Ovary (tissue), 7 donors: ENCODE measurements at regions not wholly inside any gene's neighbourhood (a gene's known extent, or its start where the extent isn't known, plus 50 kb on each side); places are given as distances from the start of the nearest gene placed in this dataset.
A peak's percentile ranks its signal among the peaks of the same experiment; 100 is the strongest.

Experiments
- DNase-seq, 5 donors: peaks; one replicate each; pipeline ENCODE4 v3.0.0-alpha.2; 2019 to 2020
- H3K27ac ChIP-seq, 2 donors: fragments of 200-600 bp; one replicate each; pipeline versions ENCODE4 v1.5.1 to v1.8.0; 2019 to 2022
- H3K27me3 ChIP-seq: fragments of 200-600 bp; one replicate; pipeline ENCODE4 v1.8.0; 2022
- H3K36me3 ChIP-seq: fragments of 200-600 bp; sonication (generic); one replicate; pipeline ENCODE4 v1.5.1; 2019
- H3K4me1 ChIP-seq: one replicate; pipeline ENCODE4 v1.8.1; 2013; ENCODE audit warnings: mild to moderate bottlenecking, moderate library complexity; ENCODE audit not compliant: insufficient read depth
- H3K4me3 ChIP-seq: fragments of 200-600 bp; sonication (generic); one replicate; pipeline ENCODE4 v1.5.1; 2017
- H3K9me3 ChIP-seq, 2 donors: fragments of 200-600 bp in 1 of 2; sonication (generic) in 1 of 2; one replicate each; pipeline versions ENCODE4 v1.5.1 to v1.8.1; 2013 to 2019; ENCODE audit warnings: mild to moderate bottlenecking in 1 of 2, moderate library complexity in 1 of 2
- EP300 ChIP-seq: sonication (generic); formaldehyde crosslinking; IDR thresholded peaks from one replicate; pipeline ENCODE4 v1.6.1; 2017; ENCODE audit warnings: antibody characterized with exemption
- POLR2A ChIP-seq: fragments of 450-650 bp; IDR thresholded peaks from one replicate; pipeline ENCODE4 v1.6.1; 2017; ENCODE audit warnings: antibody characterized with exemption, mild to moderate bottlenecking, moderate library complexity
- WGBS, 3 donors: extraction: QIAGEN DNeasy Blood & Tissue Kit in 1 of 3; methylation state at CpG; one replicate each; pipeline versions ENCODE4 v1.1.5 to v1.1.7; 2013 to 2017; 5-methylcytosine and 5-hydroxymethylcytosine counted together
- intact Hi-C, 4 donors: fragments of 100-400 bp; cut with DNase I; formaldehyde crosslinking; loops; one replicate each; pipeline versions ENCODE4 v1.11.0 to v1.15.1; 2022 to 2023
- TF ChIP-seq, protein P1 (sequence below), 3 donors: fragments of 450-650 bp in 2 of 3; fragments of 200-600 bp in 1 of 3; IDR thresholded peaks; one replicate each; pipeline versions ENCODE4 v1.5.1 to v1.8.0; 2016 to 2022; ENCODE audit warnings: antibody characterized with exemption in 3 of 3, mild to moderate bottlenecking in 1 of 3
- donor health status: DM: no; HTN: no; CAD: no; lungs with moderate emphysema.
- donor health status: DM: no; HTN: no; CAD: no.
- donor health status: Bipolar disorder and iron deficiency.
- donor health status: DM: no; HTN: no; CAD: no.
- donor health status: DM: yes; HTN: yes; CAD: no.

DNA sequence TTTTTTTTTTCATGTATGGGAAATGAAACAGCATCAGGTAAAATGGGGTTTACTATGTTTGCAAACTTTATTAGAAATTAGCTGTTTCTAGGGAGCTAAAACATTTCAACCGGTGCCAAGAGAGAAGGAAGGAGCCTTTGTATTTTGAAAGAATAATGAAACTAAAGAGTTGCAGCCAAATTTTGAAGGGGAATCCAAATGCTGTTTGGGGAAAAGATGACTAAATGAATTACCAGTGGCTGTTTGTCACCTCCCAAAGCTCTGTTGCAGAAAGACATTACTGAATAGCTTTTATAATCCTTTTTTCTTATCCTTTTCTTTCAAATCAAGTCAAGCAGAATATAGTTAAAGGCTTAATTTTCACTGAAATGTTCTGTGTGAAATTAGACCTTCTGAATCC, 591.3 kb upstream of the ADGRL2 start:
- Histone ChIP-seq H3K36me3 (no peaks in the 10 kb centered on the region), H3K27me3 (no peaks in the 10 kb centered on the region), H3K4me1 (no peaks in the 10 kb centered on the region), H3K9me3 (no peaks in the 10 kb centered on the region), H3K27ac (no peak overlapping the region), H3K4me3 (no peak overlapping the region)
- intact Hi-C loops: no loop called here
- DNase-seq: no peak
- no peak for TF ChIP-seq EP300
- TF ChIP-seq POLR2A: no peak
- TF ChIP-seq, protein P1, sequence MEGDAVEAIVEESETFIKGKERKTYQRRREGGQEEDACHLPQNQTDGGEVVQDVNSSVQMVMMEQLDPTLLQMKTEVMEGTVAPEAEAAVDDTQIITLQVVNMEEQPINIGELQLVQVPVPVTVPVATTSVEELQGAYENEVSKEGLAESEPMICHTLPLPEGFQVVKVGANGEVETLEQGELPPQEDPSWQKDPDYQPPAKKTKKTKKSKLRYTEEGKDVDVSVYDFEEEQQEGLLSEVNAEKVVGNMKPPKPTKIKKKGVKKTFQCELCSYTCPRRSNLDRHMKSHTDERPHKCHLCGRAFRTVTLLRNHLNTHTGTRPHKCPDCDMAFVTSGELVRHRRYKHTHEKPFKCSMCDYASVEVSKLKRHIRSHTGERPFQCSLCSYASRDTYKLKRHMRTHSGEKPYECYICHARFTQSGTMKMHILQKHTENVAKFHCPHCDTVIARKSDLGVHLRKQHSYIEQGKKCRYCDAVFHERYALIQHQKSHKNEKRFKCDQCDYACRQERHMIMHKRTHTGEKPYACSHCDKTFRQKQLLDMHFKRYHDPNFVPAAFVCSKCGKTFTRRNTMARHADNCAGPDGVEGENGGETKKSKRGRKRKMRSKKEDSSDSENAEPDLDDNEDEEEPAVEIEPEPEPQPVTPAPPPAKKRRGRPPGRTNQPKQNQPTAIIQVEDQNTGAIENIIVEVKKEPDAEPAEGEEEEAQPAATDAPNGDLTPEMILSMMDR (IDR thresholded peaks at IDR 0.05): no peak
- 18 to 24% (median 23%) methylated on average over 1 of the region's 1 CpG for WGBS, 3 donors

DNA sequence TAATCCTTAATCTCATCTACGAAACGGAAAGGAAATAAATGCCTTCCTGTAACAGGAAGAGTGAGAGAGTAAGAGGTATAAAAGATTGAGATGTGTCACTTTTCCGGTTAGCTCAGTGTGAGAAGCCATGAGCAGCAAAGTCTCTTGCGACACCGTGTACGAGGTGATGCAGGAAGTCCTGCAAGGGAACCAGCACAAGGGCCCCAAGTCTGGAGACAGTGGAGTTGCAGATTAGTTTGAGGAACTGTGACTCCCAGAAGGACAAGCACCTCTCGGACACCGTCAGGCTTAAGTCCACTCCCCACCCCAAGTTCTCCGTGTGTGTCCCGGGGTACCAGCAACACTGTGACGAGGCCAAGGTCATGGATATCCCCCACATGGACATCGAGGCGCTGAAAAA, 592.3 kb upstream of the ADGRL2 start:
- no peaks in the 10 kb centered on the region for H3K27me3 ChIP-seq
- H3K4me1 ChIP-seq: no peaks in the 10 kb centered on the region
- DNase-seq: peak in 1 of 5 donors; percentile 10
- no peaks in the 10 kb centered on the region for H3K36me3 ChIP-seq
- no peak overlapping the region for H3K4me3 ChIP-seq
- 86 to 94% (median 90%) methylated on average over 13 of the region's 13 CpGs for WGBS, 3 donors
- H3K9me3 ChIP-seq: no peaks in the 10 kb centered on the region
- TF ChIP-seq POLR2A (no peak), EP300 (no peak)
- TF ChIP-seq, protein P1 (IDR thresholded peaks at IDR 0.05): no peak
- intact Hi-C loops: no loop called here
- no peak overlapping the region for H3K27ac ChIP-seq

DNA sequence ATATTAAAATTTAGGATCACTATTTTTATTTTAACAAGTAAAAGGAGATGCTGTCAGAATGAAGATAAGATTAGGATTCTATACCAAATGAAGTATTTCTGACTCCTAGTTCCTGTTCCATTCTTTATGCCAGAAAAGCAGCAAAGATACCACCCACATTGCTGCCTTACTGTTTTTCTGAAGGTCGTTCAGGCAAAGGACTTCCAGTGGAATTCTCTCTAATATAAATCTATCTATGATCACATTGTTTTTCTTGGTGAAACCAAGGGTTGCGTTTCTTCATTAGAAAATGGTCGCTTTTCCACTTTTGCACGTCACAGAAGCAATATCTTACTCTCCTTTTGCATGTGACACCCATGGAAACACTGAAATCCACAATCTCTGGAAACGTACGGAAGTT, 594.8 kb upstream of the ADGRL2 start:
- intact Hi-C loops: no loop called here
- peak overlapping the region in 1 of 2 donors; percentile 34 for H3K27ac ChIP-seq
- TF ChIP-seq POLR2A (no peak), EP300 (no peak)
- TF ChIP-seq, protein P1 (IDR thresholded peaks at IDR 0.05): no peak

DNA sequence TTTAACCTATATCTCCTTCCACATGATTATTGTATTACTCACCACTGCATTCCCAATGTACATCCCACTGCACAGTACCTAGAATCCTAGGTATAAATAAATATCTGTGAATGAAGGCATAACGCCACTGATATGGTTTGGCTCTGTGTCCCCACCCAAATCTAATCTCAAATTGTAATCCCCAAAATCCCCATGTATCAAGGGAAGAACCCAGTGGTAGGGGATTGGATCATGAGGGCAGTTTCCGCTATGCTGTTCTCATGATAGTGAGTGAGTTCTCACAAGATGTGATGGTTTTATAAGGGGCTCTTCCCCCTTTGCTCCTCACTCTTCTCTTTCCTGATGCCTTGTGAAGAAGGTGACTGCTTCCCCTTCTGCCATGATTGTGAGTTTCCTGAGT, 599.0 kb upstream of the ADGRL2 start:
- Histone ChIP-seq H3K36me3 (no peaks in the 10 kb centered on the region), H3K27ac (no peak overlapping the region), H3K4me1 (peaks cover 2% of the 10 kb centered on the region), H3K4me3 (no peak overlapping the region), H3K9me3 (no peaks in the 10 kb centered on the region), H3K27me3 (no peaks in the 10 kb centered on the region)
- DNase-seq: no peak
- WGBS, 3 donors: 95 to 97% (median 95%) methylated on average over 2 of the region's 2 CpGs
- intact Hi-C loops: no loop called here
- TF ChIP-seq POLR2A (no peak), EP300 (no peak)
- TF ChIP-seq, protein P1 (IDR thresholded peaks at IDR 0.05): no peak

More for the DNA sequence above, 594.8 kb upstream of the ADGRL2 start:
- 9 to 17% (median 16%) methylated on average over 6 of the region's 6 CpGs for WGBS, 3 donors
- no peak for DNase-seq
- H3K4me1 ChIP-seq: peaks cover 2% of the 10 kb centered on the region
- no peaks in the 10 kb centered on the region for H3K36me3 ChIP-seq
- no peaks in the 10 kb centered on the region for H3K9me3 ChIP-seq
- H3K27me3 ChIP-seq: no peaks in the 10 kb centered on the region
- H3K4me3 ChIP-seq: no peak overlapping the region

DNA sequence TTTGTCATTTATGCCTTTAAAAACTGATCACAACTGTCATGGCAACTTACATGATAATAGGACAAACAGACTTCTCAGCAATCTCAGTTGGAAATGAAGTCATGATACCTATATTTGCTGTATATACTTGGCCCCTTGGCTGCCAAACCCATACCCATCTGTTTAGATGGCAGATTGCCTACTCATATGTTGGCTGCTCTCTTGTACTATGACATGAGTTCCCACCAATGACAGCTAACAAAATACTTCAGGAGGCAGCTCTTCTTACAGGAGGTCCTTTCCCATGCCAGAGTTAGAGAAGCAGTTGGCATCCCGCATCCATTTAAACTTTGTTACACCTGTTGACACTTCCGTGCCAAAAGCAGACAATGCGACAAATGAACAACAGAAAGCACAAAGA, 603.1 kb upstream of the ADGRL2 start:
- H3K4me3 ChIP-seq: no peak overlapping the region
- H3K9me3 ChIP-seq: no peaks in the 10 kb centered on the region
- TF ChIP-seq, protein P1 (IDR thresholded peaks at IDR 0.05): no peak
- TF ChIP-seq POLR2A (no peak), EP300 (no peak)
- no peaks in the 10 kb centered on the region for H3K36me3 ChIP-seq
- WGBS, 3 donors: 97 to 98% (median 98%) methylated on average over 3 of the region's 3 CpGs
- no peak for DNase-seq
- H3K27ac ChIP-seq: no peak overlapping the region
- intact Hi-C loops: no loop called here
- H3K4me1 ChIP-seq: peaks cover 2% of the 10 kb centered on the region
- H3K27me3 ChIP-seq: no peaks in the 10 kb centered on the region
